GM12874 (cell line): ENCODE measurements at regions not wholly inside any gene's neighbourhood (a gene's known extent, or its start where the extent isn't known, plus 50 kb on each side); places are given as distances from the start of the nearest gene placed in this dataset.

ENCODE experiments used
- TF ChIP-seq, protein P1 (sequence below): IDR thresholded peaks from 2 replicates; pipeline ENCODE4 v1.5.1; 2011; ENCODE audit warnings: low read depth, mild to moderate bottlenecking, control low read depth, low read length, moderate library complexity; ENCODE audit not compliant: insufficient read depth

DNA sequence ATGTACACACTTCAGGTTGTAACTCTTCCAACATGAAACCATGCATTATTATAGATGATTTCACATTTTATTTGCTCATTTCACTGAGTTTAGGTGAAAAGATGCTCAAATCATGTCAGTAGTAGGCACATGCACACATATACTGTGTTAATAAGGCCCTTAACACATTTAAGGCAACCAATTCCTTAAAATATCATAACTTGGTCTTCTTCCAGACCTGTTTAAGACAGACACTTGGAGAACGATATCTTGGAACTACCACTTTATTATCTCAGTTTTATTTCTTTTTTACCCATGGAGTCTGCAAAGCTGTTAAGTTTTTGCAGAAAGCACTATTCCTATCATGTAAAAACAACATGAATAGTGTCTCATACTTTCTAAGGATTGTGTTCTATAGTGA is 395.2 kb upstream of the MIR17HG start:
- TF ChIP-seq, protein P1, sequence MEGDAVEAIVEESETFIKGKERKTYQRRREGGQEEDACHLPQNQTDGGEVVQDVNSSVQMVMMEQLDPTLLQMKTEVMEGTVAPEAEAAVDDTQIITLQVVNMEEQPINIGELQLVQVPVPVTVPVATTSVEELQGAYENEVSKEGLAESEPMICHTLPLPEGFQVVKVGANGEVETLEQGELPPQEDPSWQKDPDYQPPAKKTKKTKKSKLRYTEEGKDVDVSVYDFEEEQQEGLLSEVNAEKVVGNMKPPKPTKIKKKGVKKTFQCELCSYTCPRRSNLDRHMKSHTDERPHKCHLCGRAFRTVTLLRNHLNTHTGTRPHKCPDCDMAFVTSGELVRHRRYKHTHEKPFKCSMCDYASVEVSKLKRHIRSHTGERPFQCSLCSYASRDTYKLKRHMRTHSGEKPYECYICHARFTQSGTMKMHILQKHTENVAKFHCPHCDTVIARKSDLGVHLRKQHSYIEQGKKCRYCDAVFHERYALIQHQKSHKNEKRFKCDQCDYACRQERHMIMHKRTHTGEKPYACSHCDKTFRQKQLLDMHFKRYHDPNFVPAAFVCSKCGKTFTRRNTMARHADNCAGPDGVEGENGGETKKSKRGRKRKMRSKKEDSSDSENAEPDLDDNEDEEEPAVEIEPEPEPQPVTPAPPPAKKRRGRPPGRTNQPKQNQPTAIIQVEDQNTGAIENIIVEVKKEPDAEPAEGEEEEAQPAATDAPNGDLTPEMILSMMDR, result no peak

DNA sequence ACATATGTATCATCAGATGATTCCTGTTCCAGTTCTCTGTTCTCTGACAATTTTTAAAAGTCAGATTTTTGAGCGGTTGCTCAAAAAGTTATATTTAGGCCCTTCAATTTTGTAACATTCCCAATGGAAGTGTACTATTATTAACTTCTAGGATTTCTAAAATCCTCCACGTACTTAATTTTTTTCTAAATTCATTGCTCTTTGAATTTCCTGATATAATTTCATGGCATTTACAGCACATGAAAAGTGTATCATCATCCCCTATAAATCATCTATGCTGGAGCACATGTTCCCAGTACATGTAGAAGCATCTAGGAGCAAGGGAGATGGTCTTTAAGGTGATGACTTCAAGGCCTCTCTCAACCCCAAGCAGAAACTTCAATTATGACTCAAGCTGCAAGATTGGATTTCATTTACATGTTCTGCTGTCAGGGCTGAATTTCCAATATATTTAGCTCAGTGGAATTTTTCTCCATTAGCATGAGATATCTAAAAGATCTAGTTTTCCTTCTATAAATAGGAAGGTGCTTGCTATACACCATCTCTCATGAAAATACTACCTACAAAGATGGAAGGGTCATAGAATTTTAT is 392.8 kb upstream of the MIR17HG start:
- TF ChIP-seq, protein P1, result no peak

GRCh38 chr13:90956031-90956430 is 391.5 kb upstream of the MIR17HG start:
- TF ChIP-seq, protein P1, result no peak

DNA sequence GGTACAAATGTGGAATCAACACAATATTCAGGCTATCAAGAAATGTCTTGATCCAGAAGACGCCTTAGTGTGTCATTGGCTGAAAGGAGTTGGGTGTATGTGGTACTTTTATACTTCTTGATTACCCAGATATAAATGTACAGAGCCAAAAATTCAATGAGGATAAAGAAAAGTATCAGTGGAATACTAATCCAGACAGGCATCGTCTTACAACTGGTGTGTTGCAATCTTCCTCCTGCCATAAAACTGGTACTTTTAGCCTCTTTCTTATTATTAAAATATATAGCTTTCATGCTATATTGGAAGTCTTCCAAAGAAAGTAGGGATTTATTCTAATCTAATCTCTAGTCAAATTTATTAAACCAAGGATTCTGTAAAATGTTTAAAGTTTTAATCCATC is 388.6 kb upstream of the MIR17HG start:
- TF ChIP-seq, protein P1, result no peak

GRCh38 chr13:90968166-90968904 is 379.2 kb upstream of the MIR17HG start:
- TF ChIP-seq, protein P1, result peak; percentile 25; the same call in 1 of the 2 replicates

DNA sequence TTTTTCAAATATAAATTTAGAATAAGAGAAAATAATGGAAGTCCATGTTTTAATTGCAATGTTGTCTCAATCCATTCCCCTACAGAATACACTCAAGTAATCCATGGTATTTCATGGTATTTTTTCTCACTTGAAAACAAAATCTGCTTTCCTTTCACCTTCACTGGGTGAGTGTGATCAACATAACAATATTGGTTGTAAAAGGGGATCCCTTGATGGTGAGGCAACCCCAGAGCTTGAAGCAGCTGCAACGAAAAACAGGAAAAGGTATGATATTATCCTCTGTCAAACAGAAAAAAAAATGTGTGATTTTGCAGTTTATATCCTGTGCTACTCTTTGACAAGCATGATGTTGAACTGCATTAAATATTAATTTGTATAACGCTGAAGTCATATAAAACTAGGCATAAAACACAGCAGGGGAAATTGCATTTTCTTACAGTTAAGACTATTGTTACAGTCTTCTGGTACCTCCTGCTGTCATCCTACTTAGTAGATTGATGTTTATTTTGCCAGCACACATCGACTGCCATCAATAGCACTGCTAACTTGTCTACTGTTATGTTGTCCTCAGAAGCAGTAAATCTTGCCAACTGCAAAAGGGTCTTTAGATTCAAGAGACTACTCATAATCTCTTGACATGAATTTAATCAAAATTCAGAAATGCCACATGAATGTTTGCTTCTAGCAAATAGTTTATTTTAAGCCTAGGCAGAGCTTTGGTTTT is 373.1 kb upstream of the MIR17HG start:
- TF ChIP-seq, protein P1, result no peak

GRCh38 chr13:90979059-90979458 is 368.4 kb upstream of the MIR17HG start:
- TF ChIP-seq, protein P1, result no peak
